Activated CD8-positive, alpha-beta T cell treated with anti-CD3 and anti-CD28 coated beads, Interleukin-2, amount 10 ng/mL, durations not matched to agents 7 days and 5 days (primary cell): ENCODE measurements at regions not wholly inside any gene's neighbourhood (a gene's known extent, or its start where the extent isn't known, plus 50 kb on each side); places are given as distances from the start of the nearest gene placed in this dataset.
"Not testable (repeated sequence)": the region's sequence is repeated elsewhere in the genome, so short reads cannot be mapped to it uniquely, and the experiment has no call there.

Experiments
- ATAC-seq: fragments of 150-1000 bp; cut with Tn5 transposase; one replicate; pipeline ENCODE4 v1.10.0; 2021; ENCODE audit warnings: moderate library complexity
- CTCF ChIA-PET: fragments of 350-600 bp; sonication (Branson Sonifier 250); formaldehyde crosslinking; loops from one replicate; lab custom pipeline; 2021; ENCODE audit warnings: antibody characterized with exemption; lab: Charles Lee
- POLR2A ChIA-PET: fragments of 350-600 bp; sonication (Branson Sonifier 250); formaldehyde crosslinking; loops from one replicate; lab custom pipeline; 2021; ENCODE audit warnings: antibody characterized with exemption; lab: Charles Lee
- DNase-seq: peaks from one replicate; pipeline ENCODE4 v3.0.0-alpha.2; 2020
- H3K27ac Mint-ChIP-seq: one replicate; pipeline ENCODE4 v1.8.0; 2021; ENCODE audit warnings: mild to moderate bottlenecking, mixed read lengths
- H3K27me3 Mint-ChIP-seq: one replicate; pipeline ENCODE4 v1.8.0; 2021; ENCODE audit warnings: low read depth, mixed read lengths
- H3K36me3 Mint-ChIP-seq: one replicate; pipeline ENCODE4 v1.8.0; 2021; ENCODE audit warnings: low read depth, mixed read lengths
- H3K4me1 Mint-ChIP-seq: one replicate; pipeline ENCODE4 v1.8.0; 2021; ENCODE audit warnings: low read depth, mixed read lengths
- H3K4me3 Mint-ChIP-seq: one replicate; pipeline ENCODE4 v1.8.0; 2021; ENCODE audit warnings: mild to moderate bottlenecking, mixed read lengths
- H3K9me3 Mint-ChIP-seq: one replicate; pipeline ENCODE4 v1.8.0; 2022; ENCODE audit warnings: mixed read lengths; ENCODE audit not compliant: insufficient read depth

- CTCF ChIA-PET: no interaction called here
- POLR2A ChIA-PET: no interaction called here
- Mint-ChIP-seq H3K4me1 (no peaks in the 10 kb centered on the region), H3K4me3 (no peak overlapping the region), H3K9me3 (no peaks in the 10 kb centered on the region), H3K27me3 (no peaks in the 10 kb centered on the region), H3K36me3 (no peaks in the 10 kb centered on the region), H3K27ac (no peak overlapping the region)
- ATAC-seq (no peak), DNase-seq (no peak)
Observed at GRCh38 chr11:71131861-71132260, 120.5 kb downstream of the SHANK2 start.

GRCh38 chr11:71130106-71130505 lies 122.3 kb downstream of the SHANK2 start:
- no peaks in the 10 kb centered on the region for H3K4me1 Mint-ChIP-seq
- ChIA-PET CTCF (no interaction called here), POLR2A (no interaction called here)
- H3K36me3 Mint-ChIP-seq: no peaks in the 10 kb centered on the region
- no peaks in the 10 kb centered on the region for H3K9me3 Mint-ChIP-seq
- ATAC-seq: no peak
- H3K27ac Mint-ChIP-seq: no peak overlapping the region
- DNase-seq: no peak
- no peaks in the 10 kb centered on the region for H3K27me3 Mint-ChIP-seq
- no peak overlapping the region for H3K4me3 Mint-ChIP-seq

- no peaks in the 10 kb centered on the region for H3K9me3 Mint-ChIP-seq
- DNase-seq (no peak), ATAC-seq (no peak)
- no peak overlapping the region for H3K27ac Mint-ChIP-seq
- H3K36me3 Mint-ChIP-seq: no peaks in the 10 kb centered on the region
- H3K27me3 Mint-ChIP-seq: no peaks in the 10 kb centered on the region
- no peaks in the 10 kb centered on the region for H3K4me1 Mint-ChIP-seq
- POLR2A ChIA-PET: no interaction called here
- H3K4me3 Mint-ChIP-seq: no peak overlapping the region
- CTCF ChIA-PET: no interaction called here
Observed at GRCh38 chr11:71129624-71130023, 122.8 kb downstream of the SHANK2 start.

- Mint-ChIP-seq H3K4me3 (no peak overlapping the region), H3K4me1 (no peaks in the 10 kb centered on the region), H3K9me3 (no peaks in the 10 kb centered on the region), H3K27ac (no peak overlapping the region), H3K27me3 (no peaks in the 10 kb centered on the region), H3K36me3 (no peaks in the 10 kb centered on the region)
- POLR2A ChIA-PET: no interaction called here
- DNase-seq (no peak), ATAC-seq (no peak)
- CTCF ChIA-PET: no interaction called here
Observed at GRCh38 chr11:71127806-71128205, 124.6 kb downstream of the SHANK2 start.

- POLR2A ChIA-PET, H3K27me3 Mint-ChIP-seq, DNase-seq, ATAC-seq, H3K9me3 Mint-ChIP-seq, H3K4me1 Mint-ChIP-seq, H3K36me3 Mint-ChIP-seq, H3K27ac Mint-ChIP-seq, CTCF ChIA-PET, H3K4me3 Mint-ChIP-seq: not testable (repeated sequence)
Observed at GRCh38 chr11:71126401-71126800, 126.0 kb downstream of the SHANK2 start.

- H3K36me3 Mint-ChIP-seq: no peaks in the 10 kb centered on the region
- ChIA-PET CTCF (no interaction called here), POLR2A (no interaction called here)
- no peaks in the 10 kb centered on the region for H3K4me1 Mint-ChIP-seq
- no peaks in the 10 kb centered on the region for H3K9me3 Mint-ChIP-seq
- no peak for DNase-seq
- no peaks in the 10 kb centered on the region for H3K27me3 Mint-ChIP-seq
- no peak overlapping the region for H3K4me3 Mint-ChIP-seq
- H3K27ac Mint-ChIP-seq: no peak overlapping the region
- no peak for ATAC-seq
Observed at GRCh38 chr11:71125150-71125549, 127.2 kb downstream of the SHANK2 start.

GRCh38 chr11:71124127-71124526 lies 128.2 kb downstream of the SHANK2 start:
- no peak overlapping the region for H3K27ac Mint-ChIP-seq
- H3K4me1 Mint-ChIP-seq: no peaks in the 10 kb centered on the region
- no peaks in the 10 kb centered on the region for H3K27me3 Mint-ChIP-seq
- POLR2A ChIA-PET: no interaction called here
- no peak overlapping the region for H3K4me3 Mint-ChIP-seq
- ATAC-seq (no peak), DNase-seq (no peak)
- CTCF ChIA-PET: no interaction called here
- H3K36me3 Mint-ChIP-seq: no peaks in the 10 kb centered on the region
- no peaks in the 10 kb centered on the region for H3K9me3 Mint-ChIP-seq

GRCh38 chr11:71120471-71120896 lies 131.9 kb downstream of the SHANK2 start:
- ChIA-PET POLR2A (no interaction called here), CTCF (no interaction called here)
- Mint-ChIP-seq H3K36me3 (no peaks in the 10 kb centered on the region), H3K4me3 (no peak overlapping the region), H3K27me3 (no peaks in the 10 kb centered on the region), H3K9me3 (no peaks in the 10 kb centered on the region), H3K4me1 (no peaks in the 10 kb centered on the region), H3K27ac (no peak overlapping the region)
- DNase-seq (no peak), ATAC-seq (no peak)

- no peak for ATAC-seq
- Mint-ChIP-seq H3K27ac (no peak overlapping the region), H3K4me1 (no peaks in the 10 kb centered on the region), H3K27me3 (no peaks in the 10 kb centered on the region), H3K9me3 (no peaks in the 10 kb centered on the region), H3K4me3 (no peak overlapping the region), H3K36me3 (no peaks in the 10 kb centered on the region)
- no peak for DNase-seq
- POLR2A ChIA-PET: no interaction called here
- CTCF ChIA-PET: no interaction called here
Observed at GRCh38 chr11:71119656-71120269, 132.6 kb downstream of the SHANK2 start.

GRCh38 chr11:71118671-71119250 lies 133.6 kb downstream of the SHANK2 start:
- CTCF ChIA-PET: no interaction called here

GRCh38 chr11:71117311-71117710 lies 135.1 kb downstream of the SHANK2 start:
- Mint-ChIP-seq H3K4me1 (no peaks in the 10 kb centered on the region), H3K4me3 (no peak overlapping the region), H3K27ac (no peak overlapping the region), H3K27me3 (no peaks in the 10 kb centered on the region), H3K36me3 (no peaks in the 10 kb centered on the region), H3K9me3 (no peaks in the 10 kb centered on the region)
- CTCF ChIA-PET: no interaction called here
- POLR2A ChIA-PET: no interaction called here
- DNase-seq (no peak), ATAC-seq (no peak)

More at GRCh38 chr11:71118671-71119250, 133.6 kb downstream of the SHANK2 start:
- no peak overlapping the region for H3K4me3 Mint-ChIP-seq
- H3K9me3 Mint-ChIP-seq: no peaks in the 10 kb centered on the region
- H3K27ac Mint-ChIP-seq: no peak overlapping the region
- no peaks in the 10 kb centered on the region for H3K4me1 Mint-ChIP-seq
- no peaks in the 10 kb centered on the region for H3K36me3 Mint-ChIP-seq
- H3K27me3 Mint-ChIP-seq: no peaks in the 10 kb centered on the region
- DNase-seq (no peak), ATAC-seq (no peak)
- POLR2A ChIA-PET: no interaction called here

- no peaks in the 10 kb centered on the region for H3K4me1 Mint-ChIP-seq
- no peak overlapping the region for H3K4me3 Mint-ChIP-seq
- H3K9me3 Mint-ChIP-seq: no peaks in the 10 kb centered on the region
- H3K27me3 Mint-ChIP-seq: no peaks in the 10 kb centered on the region
- no peak for DNase-seq
- CTCF ChIA-PET: no interaction called here
- no peaks in the 10 kb centered on the region for H3K36me3 Mint-ChIP-seq
- POLR2A ChIA-PET: no interaction called here
- H3K27ac Mint-ChIP-seq: no peak overlapping the region
- no peak for ATAC-seq
Observed at GRCh38 chr11:71116693-71117040, 135.7 kb downstream of the SHANK2 start.
